ENCODE measurements at regions not wholly inside any gene's neighbourhood (a gene's known extent, or its start where the extent isn't known, plus 50 kb on each side); places are given as distances from the start of the nearest gene placed in this dataset.

DNA sequence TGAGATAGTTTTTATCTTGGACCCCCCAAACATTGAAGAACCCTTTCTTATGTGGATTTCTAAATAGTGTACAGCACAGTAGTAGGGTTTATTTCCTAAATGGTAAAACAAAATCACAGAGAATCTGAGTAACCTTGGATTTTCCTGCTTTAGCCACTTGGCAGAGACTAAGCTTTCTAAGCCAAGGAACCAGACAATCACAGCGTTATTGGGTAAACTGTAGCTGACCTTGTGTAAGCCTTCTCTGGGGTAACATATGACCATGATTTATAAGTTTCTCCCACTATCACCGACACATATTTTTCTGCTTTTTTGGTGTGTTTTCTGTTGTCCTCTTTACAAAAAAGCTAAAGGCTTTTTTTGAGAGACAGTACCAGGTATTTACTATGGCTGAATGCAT, 136.3 kb upstream of the PZP start:
- Histone ChIP-seq H3K27ac (ENCODE audit: low read depth in 1 of 2, low read length in 2 of 2) (no peak overlapping the region), H3K9ac (ENCODE audit: low read depth in 1 of 2, low read length in 2 of 2) (no peak overlapping the region), H3K27me3 (ENCODE audit: control insufficient read depth in 4 of 4, insufficient read depth in 4 of 4, low read length in 3 of 4) (no peaks in the 10 kb centered on the region), H3K4me1 (ENCODE audit: control insufficient read depth in 4 of 4, insufficient read depth in 4 of 4, low read length in 3 of 4) (no peaks in the 10 kb centered on the region), H3K36me3 (ENCODE audit: control insufficient read depth in 4 of 4, insufficient read depth in 3 of 4, low read depth in 1 of 4, low read length in 3 of 4) (no peaks in the 10 kb centered on the region), H3K4me3 (ENCODE audit: low read depth in 1 of 3, low read length in 3 of 3) (no peak overlapping the region), H3K9me3 (ENCODE audit: control insufficient read depth in 4 of 4, low read length in 3 of 4) (no peaks in the 10 kb centered on the region)
- 50% methylated on average over 2 of the region's 2 CpGs for WGBS
- TF ChIP-seq, protein P1, sequence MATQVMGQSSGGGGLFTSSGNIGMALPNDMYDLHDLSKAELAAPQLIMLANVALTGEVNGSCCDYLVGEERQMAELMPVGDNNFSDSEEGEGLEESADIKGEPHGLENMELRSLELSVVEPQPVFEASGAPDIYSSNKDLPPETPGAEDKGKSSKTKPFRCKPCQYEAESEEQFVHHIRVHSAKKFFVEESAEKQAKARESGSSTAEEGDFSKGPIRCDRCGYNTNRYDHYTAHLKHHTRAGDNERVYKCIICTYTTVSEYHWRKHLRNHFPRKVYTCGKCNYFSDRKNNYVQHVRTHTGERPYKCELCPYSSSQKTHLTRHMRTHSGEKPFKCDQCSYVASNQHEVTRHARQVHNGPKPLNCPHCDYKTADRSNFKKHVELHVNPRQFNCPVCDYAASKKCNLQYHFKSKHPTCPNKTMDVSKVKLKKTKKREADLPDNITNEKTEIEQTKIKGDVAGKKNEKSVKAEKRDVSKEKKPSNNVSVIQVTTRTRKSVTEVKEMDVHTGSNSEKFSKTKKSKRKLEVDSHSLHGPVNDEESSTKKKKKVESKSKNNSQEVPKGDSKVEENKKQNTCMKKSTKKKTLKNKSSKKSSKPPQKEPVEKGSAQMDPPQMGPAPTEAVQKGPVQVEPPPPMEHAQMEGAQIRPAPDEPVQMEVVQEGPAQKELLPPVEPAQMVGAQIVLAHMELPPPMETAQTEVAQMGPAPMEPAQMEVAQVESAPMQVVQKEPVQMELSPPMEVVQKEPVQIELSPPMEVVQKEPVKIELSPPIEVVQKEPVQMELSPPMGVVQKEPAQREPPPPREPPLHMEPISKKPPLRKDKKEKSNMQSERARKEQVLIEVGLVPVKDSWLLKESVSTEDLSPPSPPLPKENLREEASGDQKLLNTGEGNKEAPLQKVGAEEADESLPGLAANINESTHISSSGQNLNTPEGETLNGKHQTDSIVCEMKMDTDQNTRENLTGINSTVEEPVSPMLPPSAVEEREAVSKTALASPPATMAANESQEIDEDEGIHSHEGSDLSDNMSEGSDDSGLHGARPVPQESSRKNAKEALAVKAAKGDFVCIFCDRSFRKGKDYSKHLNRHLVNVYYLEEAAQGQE (IDR thresholded peaks at IDR 0.05): no peak
- TF ChIP-seq, protein P2, sequence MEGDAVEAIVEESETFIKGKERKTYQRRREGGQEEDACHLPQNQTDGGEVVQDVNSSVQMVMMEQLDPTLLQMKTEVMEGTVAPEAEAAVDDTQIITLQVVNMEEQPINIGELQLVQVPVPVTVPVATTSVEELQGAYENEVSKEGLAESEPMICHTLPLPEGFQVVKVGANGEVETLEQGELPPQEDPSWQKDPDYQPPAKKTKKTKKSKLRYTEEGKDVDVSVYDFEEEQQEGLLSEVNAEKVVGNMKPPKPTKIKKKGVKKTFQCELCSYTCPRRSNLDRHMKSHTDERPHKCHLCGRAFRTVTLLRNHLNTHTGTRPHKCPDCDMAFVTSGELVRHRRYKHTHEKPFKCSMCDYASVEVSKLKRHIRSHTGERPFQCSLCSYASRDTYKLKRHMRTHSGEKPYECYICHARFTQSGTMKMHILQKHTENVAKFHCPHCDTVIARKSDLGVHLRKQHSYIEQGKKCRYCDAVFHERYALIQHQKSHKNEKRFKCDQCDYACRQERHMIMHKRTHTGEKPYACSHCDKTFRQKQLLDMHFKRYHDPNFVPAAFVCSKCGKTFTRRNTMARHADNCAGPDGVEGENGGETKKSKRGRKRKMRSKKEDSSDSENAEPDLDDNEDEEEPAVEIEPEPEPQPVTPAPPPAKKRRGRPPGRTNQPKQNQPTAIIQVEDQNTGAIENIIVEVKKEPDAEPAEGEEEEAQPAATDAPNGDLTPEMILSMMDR (IDR thresholded peaks at IDR 0.05; ENCODE audit: low read depth, low read length, missing input control): no peak
- TF ChIP-seq SP1 (IDR thresholded peaks at IDR 0.05) (no peak), FOXA1 (IDR thresholded peaks at IDR 0.05) (no peak), GABPA (IDR thresholded peaks at IDR 0.05 in 1 of 2, conservative IDR thresholded peaks at IDR 0.05 in 1 of 2) (no peak)
- DNase-seq (ENCODE audit: low spot score): no peak

DNA sequence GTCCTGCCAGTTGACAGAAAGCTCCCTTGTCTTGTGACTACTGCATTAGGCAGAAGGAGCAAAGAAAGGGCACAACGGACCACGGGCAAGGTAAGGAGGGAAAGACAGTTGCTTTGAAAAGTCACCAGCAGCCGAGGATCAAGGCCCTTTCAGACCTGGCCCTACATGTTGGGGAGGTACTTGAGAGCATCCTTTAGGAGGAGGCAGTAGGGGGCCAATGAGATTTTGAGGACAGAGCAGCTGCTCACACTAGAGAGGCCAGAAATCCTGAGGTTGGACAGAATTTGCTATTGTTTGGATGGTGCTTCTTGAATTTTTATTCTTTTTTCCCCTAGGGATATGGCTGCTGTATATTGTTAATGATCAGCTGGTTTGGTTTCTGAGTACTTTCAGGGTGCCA, 135.5 kb upstream of the PZP start:
- WGBS: 93% methylated on average over 3 of the region's 3 CpGs
- TF ChIP-seq GABPA (IDR thresholded peaks at IDR 0.05 in 1 of 2, conservative IDR thresholded peaks at IDR 0.05 in 1 of 2): no peak
- no peak for TF ChIP-seq NR2F2 (IDR thresholded peaks at IDR 0.05)
- TF ChIP-seq JUND (IDR thresholded peaks at IDR 0.05): no peak
- no peak for TF ChIP-seq EGR1 (IDR thresholded peaks at IDR 0.05; ENCODE audit: low read depth in 2 of 2)
- no peaks in the 10 kb centered on the region for H3K9me3 ChIP-seq (ENCODE audit: control insufficient read depth in 4 of 4, low read length in 3 of 4)
- H3K4me1 ChIP-seq (ENCODE audit: control insufficient read depth in 4 of 4, insufficient read depth in 4 of 4, low read length in 3 of 4): no peaks in the 10 kb centered on the region
- DNase-seq (ENCODE audit: low spot score): no peak
- no peaks in the 10 kb centered on the region for H3K36me3 ChIP-seq (ENCODE audit: control insufficient read depth in 4 of 4, insufficient read depth in 3 of 4, low read depth in 1 of 4, low read length in 3 of 4)
- H3K9ac ChIP-seq (ENCODE audit: low read depth in 1 of 2, low read length in 2 of 2): no peak overlapping the region
- no peak overlapping the region for H3K27ac ChIP-seq (ENCODE audit: low read depth in 1 of 2, low read length in 2 of 2)
- no peaks in the 10 kb centered on the region for H3K27me3 ChIP-seq (ENCODE audit: control insufficient read depth in 4 of 4, insufficient read depth in 4 of 4, low read length in 3 of 4)
- no peak overlapping the region for H3K4me3 ChIP-seq (ENCODE audit: low read depth in 1 of 3, low read length in 3 of 3)

DNA sequence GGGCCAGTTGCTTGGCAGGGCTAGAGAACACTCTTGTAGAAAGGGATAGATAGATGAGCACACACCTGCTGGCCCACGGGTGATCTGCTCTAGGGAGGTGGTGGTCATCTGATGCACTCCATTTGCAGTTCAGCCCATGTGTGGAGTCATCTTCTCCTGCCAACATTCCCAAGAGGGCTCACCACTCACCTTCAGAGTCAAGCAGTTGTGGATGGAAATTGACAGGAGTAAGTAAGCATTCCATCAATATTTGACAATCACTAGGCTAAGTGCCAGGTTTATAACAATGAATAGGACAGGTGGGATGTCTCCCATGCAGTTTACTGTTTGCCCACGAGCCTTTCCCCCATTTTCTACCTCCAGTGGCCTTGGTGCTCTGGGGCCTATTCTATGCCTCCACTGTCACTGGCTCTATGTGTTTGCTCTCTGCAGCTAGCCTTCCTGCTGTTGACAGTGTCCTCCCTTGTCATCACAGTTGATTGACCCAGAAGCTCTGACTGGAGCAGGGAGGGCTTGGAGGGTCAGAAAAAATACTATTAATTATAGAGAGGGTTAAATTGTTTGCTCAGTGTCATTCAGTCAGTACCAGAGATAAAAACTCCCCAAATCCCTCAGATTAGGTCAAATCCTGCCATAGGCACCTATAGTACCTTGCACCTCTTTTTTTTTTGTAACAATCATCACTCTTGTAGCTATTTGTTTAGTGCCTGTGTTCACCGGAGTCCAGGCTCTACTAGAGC, 134.6 kb upstream of the PZP start:
- Histone ChIP-seq H3K27ac (ENCODE audit: low read depth in 1 of 2, low read length in 2 of 2) (no peak overlapping the region), H3K36me3 (ENCODE audit: control insufficient read depth in 4 of 4, insufficient read depth in 3 of 4, low read depth in 1 of 4, low read length in 3 of 4) (no peaks in the 10 kb centered on the region), H3K9ac (ENCODE audit: low read depth in 1 of 2, low read length in 2 of 2) (no peak overlapping the region), H3K4me3 (ENCODE audit: low read depth in 1 of 3, low read length in 3 of 3) (no peak overlapping the region), H3K9me3 (ENCODE audit: control insufficient read depth in 4 of 4, low read length in 3 of 4) (no peaks in the 10 kb centered on the region), H3K27me3 (ENCODE audit: control insufficient read depth in 4 of 4, insufficient read depth in 4 of 4, low read length in 3 of 4) (no peaks in the 10 kb centered on the region), H3K4me1 (ENCODE audit: control insufficient read depth in 4 of 4, insufficient read depth in 4 of 4, low read length in 3 of 4) (no peaks in the 10 kb centered on the region)
- DNase-seq (ENCODE audit: low spot score): no peak
- TF ChIP-seq EGR1 (IDR thresholded peaks at IDR 0.05; ENCODE audit: low read depth in 2 of 2) (no peak), SP1 (IDR thresholded peaks at IDR 0.05) (no peak), YY1 (IDR thresholded peaks at IDR 0.05) (no peak)
- TF ChIP-seq, protein P2 (IDR thresholded peaks at IDR 0.05; ENCODE audit: low read depth, low read length, missing input control): no peak
- WGBS: 86% methylated on average over 3 of the region's 3 CpGs
